H1 (cell line): ENCODE measurements at regions not wholly inside any gene's neighbourhood (a gene's known extent, or its start where the extent isn't known, plus 50 kb on each side); places are given as distances from the start of the nearest gene placed in this dataset.

Experiments
- CHD2 ChIP-seq: IDR thresholded peaks from 2 replicates; pipeline ENCODE4 v1.6.1; 2012; ENCODE audit warnings: low read length, improper control_type of control experiment
- CTCF ChIP-seq, 3 experiments: IDR thresholded peaks; 1 replicate in 2 of 3; 2 replicates in 1 of 3; pipeline versions ENCODE4 v1.5.1 to v1.6.1; 2011; ENCODE audit warnings: low read length in 3 of 3, mild to moderate bottlenecking in 3 of 3, inconsistent platforms in 2 of 3, low read depth in 1 of 3, moderate library complexity in 1 of 3; ENCODE audit not compliant: insufficient read depth in 1 of 3; ENCODE audit errors: control extremely low read depth in 1 of 3
- KDM1A ChIP-seq: fragments of 200-600, 300-600 bp; sonication (generic); IDR thresholded peaks from 2 replicates; pipeline ENCODE4 v1.7.1; 2016; ENCODE audit warnings: mild to moderate bottlenecking, low read length, borderline replicate concordance
- POLR2A ChIP-seq, 2 experiments: IDR thresholded peaks; 1 replicate in 1 of 2; 2 replicates in 1 of 2; pipeline ENCODE4 v1.6.1; 2011; ENCODE audit warnings: low read depth in 2 of 2, low read length in 2 of 2, mild to moderate bottlenecking in 2 of 2; ENCODE audit errors: control extremely low read depth in 1 of 2
- POLR2AphosphoS5 ChIP-seq: IDR thresholded peaks from 2 replicates; pipeline ENCODE4 v1.6.1; 2011; ENCODE audit warnings: low read depth, low read length
- SIX5 ChIP-seq: IDR thresholded peaks from 2 replicates; pipeline ENCODE4 v1.6.1; 2011; ENCODE audit warnings: mild to moderate bottlenecking, low read depth, low read length
- TAF1 ChIP-seq: IDR thresholded peaks from 2 replicates; pipeline ENCODE4 v1.6.1; 2011; ENCODE audit warnings: mild to moderate bottlenecking, low read depth, low read length
- TBP ChIP-seq: IDR thresholded peaks from 2 replicates; pipeline ENCODE4 v1.6.1; 2011; ENCODE audit warnings: low read depth, low read length, improper control_type of control experiment

- TF ChIP-seq CTCF (IDR thresholded peaks at IDR 0.05; ENCODE audit: control extremely low read depth in 1 of 3, insufficient read depth in 1 of 3, low read depth in 1 of 3, low read length in 3 of 3) (no peak), SIX5 (no peak), POLR2A (IDR thresholded peaks at IDR 0.05; ENCODE audit: control extremely low read depth in 1 of 2, low read depth in 2 of 2, low read length in 2 of 2) (no peak), TBP (no peak), TAF1 (no peak), KDM1A (no peak), POLR2AphosphoS5 (no peak), CHD2 (no peak)
Observed at GRCh38 chr2:16775899-16776231, 110.2 kb upstream of the CYRIA start.
